GM18508 (cell line): ENCODE measurements at regions not wholly inside any gene's neighbourhood (a gene's known extent, or its start where the extent isn't known, plus 50 kb on each side); places are given as distances from the start of the nearest gene placed in this dataset.
"Not testable (repeated sequence)": the region's sequence is repeated elsewhere in the genome, so short reads cannot be mapped to it uniquely, and the experiment has no call there.

Experiments used
- ATAC-seq: cut with Tn5 transposase; IDR thresholded peaks from one replicate; pipeline ENCODE4 v1.9.1; 2021; ENCODE audit warnings: moderate number of reproducible peaks; ENCODE audit not compliant: insufficient read depth, unreplicated experiment

GRCh38 chr1:188182063-188182462 is 1353.3 kb downstream of the PLA2G4A start:
- not testable (repeated sequence) for ATAC-seq

- no peak for ATAC-seq
These were observed 1359.6 kb downstream of the PLA2G4A start for GRCh38 chr1:188188317-188188716.

DNA sequence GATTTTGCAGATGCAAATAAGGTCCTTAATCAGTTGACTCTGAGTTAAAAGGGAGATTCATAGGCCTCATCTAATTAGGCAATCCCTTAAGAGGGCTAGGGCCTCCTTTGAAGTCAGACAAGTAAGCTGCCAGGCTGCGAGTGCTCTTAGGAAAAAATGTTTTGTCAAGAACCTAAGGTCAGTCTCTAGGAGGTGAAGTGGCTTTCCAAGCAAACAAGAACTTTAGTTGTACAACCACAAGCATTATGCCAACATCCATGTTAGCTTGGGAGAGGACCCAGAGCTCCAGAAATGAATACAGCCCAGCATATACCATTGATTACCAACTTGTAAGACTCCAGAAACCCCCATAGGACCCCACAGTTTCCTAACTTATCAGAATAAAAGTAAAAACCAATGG is 1366.2 kb downstream of the PLA2G4A start:
- no peak for ATAC-seq

GRCh38 chr1:188218289-188218688 is 1389.5 kb downstream of the PLA2G4A start:
- ATAC-seq: no peak

GRCh38 chr1:188220051-188220450 is 1391.3 kb downstream of the PLA2G4A start:
- ATAC-seq: no peak

GRCh38 chr1:188224263-188224662 is 1395.5 kb downstream of the PLA2G4A start:
- ATAC-seq: no peak

DNA sequence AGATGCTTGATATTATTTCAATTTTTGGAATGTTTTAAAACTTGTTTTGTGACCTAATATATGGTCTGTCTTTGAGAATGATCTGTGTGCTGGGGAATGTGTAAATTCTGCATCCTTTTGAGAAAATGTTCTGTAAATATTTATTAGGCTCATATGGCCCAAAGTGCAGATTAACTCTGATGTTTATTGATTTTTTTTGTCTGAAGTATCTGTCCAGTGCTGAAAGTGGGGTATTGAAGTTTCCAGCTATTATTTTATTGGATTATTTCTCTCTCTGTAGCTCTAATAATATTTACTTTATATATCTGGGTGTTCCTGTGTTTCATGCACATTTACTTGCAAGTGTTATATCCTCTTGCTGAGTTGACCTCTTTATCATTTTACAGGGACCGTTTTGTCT is 1397.2 kb downstream of the PLA2G4A start:
- no peak for ATAC-seq

- no peak for ATAC-seq
These were observed 1399.9 kb downstream of the PLA2G4A start for GRCh38 chr1:188228623-188229022.

- ATAC-seq: no peak
These were observed 1409.0 kb downstream of the PLA2G4A start for GRCh38 chr1:188237573-188238348.

GRCh38 chr1:188240772-188241406 is 1412.1 kb downstream of the PLA2G4A start:
- no peak for ATAC-seq

GRCh38 chr1:188241629-188242028 is 1412.9 kb downstream of the PLA2G4A start:
- no peak for ATAC-seq

DNA sequence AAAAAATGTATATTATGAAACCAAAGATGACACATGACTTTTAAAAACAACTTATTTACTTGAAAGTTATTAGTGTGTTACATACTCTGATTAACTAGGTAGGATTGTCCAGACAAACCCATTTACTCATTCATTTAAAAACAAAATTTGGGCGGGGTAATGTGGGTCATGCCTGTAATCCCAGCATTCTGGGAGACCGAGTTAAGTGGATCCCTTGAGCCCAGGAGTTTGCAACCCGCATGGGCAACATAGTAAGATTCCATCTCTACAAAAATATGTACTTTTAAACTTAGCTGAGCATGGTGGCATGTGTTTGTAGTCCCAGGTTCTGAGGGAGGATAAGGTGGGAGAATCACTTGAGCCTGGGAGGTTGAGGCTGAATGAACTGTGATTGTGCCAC is 1414.7 kb downstream of the PLA2G4A start:
- ATAC-seq: no peak

DNA sequence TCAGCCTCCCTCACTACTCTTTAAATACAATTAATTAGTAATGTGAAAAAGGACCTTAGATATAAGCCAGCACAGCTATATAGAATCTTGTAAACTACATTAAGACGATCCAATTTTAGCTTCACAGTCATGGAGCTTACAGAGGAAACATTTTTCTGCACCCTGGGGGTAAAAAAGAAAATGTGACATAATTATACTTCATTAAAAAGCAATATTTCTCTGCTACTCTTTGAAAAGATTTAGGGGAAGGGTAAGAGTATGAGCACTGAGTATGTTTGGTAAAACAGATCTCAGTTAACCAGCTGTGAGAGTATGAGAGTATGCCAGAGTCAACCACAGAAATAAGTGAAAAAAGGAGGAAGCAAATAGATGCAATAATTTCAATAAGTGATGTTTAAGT is 1415.9 kb downstream of the PLA2G4A start:
- ATAC-seq: no peak

- no peak for ATAC-seq
These were observed 1418.5 kb downstream of the PLA2G4A start for GRCh38 chr1:188247255-188247654.

DNA sequence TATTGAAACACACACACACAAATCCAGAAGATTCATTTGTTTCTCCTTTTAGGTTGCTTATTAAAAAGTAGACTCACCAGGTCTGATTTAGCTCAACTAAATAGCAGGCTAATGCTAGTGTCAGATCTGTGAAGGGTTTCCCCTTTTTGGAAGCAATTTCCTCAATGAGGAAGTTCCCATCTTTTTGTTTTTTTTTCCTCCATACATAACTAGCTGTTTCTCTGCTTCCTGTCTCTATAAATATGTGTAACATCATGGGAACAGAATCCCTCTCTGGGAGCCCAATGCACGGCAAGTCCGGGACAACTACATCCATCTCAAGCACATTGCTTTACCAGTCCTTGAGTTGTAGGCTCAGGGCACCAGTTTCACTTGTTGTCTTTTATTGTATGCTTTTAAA is 1421.1 kb downstream of the PLA2G4A start:
- no peak for ATAC-seq

- no peak for ATAC-seq
These were observed 1422.3 kb downstream of the PLA2G4A start for GRCh38 chr1:188251036-188251435.

GRCh38 chr1:188261849-188262248 is 1433.1 kb downstream of the PLA2G4A start:
- ATAC-seq: no peak

DNA sequence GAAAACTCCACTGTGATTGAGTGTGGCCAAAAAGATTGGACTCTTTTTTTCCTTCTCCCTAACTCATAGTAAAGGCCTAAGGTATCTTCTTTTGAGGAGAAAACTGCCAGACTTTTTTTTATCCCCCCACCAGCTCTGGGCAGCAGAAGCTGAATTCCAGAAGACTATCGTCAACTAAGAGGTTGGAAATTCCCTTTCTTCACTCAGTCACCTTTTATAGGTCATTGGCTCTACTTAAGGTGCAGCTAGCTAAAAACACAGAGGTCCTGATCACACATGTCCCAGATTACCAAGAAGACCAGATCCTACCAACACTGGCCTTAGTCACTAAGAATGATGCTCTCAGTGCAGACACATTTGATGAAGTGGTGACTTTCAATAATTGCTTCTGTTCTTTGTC is 1441.2 kb downstream of the PLA2G4A start:
- no peak for ATAC-seq

DNA sequence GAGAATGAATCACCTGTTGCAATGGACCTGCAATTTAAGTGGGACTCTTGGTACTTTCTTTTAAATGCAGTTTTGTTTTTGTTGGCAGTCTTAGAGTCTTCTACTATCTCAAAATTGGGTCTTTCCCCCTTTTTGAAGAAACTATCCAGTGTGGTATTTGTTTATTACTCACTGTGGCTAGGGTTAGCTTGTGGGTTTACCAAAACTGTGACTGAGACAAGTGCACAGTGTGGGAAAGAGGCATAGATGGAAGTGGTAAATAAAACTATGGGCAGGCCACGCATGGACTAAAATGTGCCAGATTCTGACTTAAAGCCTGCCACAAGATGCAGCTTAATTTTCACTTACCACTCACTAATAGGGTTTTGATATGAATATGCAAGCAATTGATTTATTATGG is 1441.7 kb downstream of the PLA2G4A start:
- no peak for ATAC-seq

GRCh38 chr1:188277771-188278170 is 1449.0 kb downstream of the PLA2G4A start:
- no peak for ATAC-seq

- ATAC-seq: no peak
These were observed 1453.2 kb downstream of the PLA2G4A start for GRCh38 chr1:188281921-188282320.

- no peak for ATAC-seq
These were observed 1466.4 kb downstream of the PLA2G4A start for GRCh38 chr1:188295157-188295556.
